ENCODE measurements at regions not wholly inside any gene's neighbourhood (a gene's known extent, or its start where the extent isn't known, plus 50 kb on each side); places are given as distances from the start of the nearest gene placed in this dataset.

DNA sequence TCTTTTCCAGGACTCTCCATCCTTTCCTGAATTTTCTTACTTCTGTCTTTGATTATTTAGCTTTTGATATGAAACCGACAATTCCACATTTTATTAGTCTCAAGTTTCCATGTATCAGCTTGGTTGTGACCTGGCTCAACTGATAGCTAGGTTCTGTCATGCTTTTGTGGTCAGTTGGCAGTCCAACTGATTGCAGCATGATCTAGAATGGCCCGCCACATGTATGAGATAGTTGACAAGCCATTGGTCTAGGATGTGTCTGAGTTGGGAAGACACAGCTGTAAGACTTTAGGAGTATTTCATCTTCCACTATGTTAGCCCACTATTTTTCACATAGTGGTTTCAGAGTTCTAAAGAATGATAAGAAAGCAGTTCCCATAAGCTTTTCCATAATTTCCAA is 117.5 kb upstream of the GRID2 start:
- no peak for TF ChIP-seq POLR2AphosphoS5 (IDR thresholded peaks at IDR 0.05; ENCODE audit: low read depth, low read length)
- no peak for TF ChIP-seq SIN3A (IDR thresholded peaks at IDR 0.05; ENCODE audit: borderline replicate concordance, insufficient read depth, low read length)
- TF ChIP-seq, protein P1, sequence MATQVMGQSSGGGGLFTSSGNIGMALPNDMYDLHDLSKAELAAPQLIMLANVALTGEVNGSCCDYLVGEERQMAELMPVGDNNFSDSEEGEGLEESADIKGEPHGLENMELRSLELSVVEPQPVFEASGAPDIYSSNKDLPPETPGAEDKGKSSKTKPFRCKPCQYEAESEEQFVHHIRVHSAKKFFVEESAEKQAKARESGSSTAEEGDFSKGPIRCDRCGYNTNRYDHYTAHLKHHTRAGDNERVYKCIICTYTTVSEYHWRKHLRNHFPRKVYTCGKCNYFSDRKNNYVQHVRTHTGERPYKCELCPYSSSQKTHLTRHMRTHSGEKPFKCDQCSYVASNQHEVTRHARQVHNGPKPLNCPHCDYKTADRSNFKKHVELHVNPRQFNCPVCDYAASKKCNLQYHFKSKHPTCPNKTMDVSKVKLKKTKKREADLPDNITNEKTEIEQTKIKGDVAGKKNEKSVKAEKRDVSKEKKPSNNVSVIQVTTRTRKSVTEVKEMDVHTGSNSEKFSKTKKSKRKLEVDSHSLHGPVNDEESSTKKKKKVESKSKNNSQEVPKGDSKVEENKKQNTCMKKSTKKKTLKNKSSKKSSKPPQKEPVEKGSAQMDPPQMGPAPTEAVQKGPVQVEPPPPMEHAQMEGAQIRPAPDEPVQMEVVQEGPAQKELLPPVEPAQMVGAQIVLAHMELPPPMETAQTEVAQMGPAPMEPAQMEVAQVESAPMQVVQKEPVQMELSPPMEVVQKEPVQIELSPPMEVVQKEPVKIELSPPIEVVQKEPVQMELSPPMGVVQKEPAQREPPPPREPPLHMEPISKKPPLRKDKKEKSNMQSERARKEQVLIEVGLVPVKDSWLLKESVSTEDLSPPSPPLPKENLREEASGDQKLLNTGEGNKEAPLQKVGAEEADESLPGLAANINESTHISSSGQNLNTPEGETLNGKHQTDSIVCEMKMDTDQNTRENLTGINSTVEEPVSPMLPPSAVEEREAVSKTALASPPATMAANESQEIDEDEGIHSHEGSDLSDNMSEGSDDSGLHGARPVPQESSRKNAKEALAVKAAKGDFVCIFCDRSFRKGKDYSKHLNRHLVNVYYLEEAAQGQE (IDR thresholded peaks at IDR 0.05; ENCODE audit: insufficient read depth in 1 of 2, low read depth in 2 of 2, low read length in 2 of 2), result no peak
- no peak for TF ChIP-seq TAF1 (IDR thresholded peaks at IDR 0.05; ENCODE audit: borderline replicate concordance, insufficient read depth, low read length)
- TF ChIP-seq FOXP2 (optimal IDR thresholded peaks at IDR 0.05; ENCODE audit: borderline replicate concordance, extremely low read depth, extremely low read length, insufficient read depth), result no peak
